RPMI7951 (cell line): ENCODE measurements at regions not wholly inside any gene's neighbourhood (a gene's known extent, or its start where the extent isn't known, plus 50 kb on each side); places are given as distances from the start of the nearest gene placed in this dataset.
"Not testable (repeated sequence)": the region's sequence is repeated elsewhere in the genome, so short reads cannot be mapped to it uniquely, and the experiment has no call there.

Experiments used
- DNase-seq: peaks from one replicate; pipeline ENCODE4 v3.0.0-alpha.2; 2012; ENCODE audit warnings: low read depth

DNA sequence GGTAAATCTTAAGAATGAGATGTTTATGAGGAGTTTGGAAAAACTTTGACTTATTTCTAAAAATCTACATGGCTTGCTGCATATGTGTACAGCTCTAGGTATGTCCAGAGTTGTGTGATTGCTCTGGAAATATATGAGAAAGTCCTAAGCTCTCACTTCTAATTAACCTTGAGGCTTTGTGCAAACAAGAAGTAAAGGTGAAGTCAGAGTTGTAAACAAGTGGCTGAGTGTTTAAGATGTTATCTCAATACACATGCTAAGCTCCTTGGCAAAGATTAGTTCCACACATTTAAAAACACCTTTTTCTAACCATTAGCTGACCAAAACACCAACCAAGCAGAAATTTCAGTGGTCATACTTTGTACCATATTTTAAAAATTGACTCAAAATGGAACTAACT, 684.2 kb downstream of the HTR1B start:
- no peak for DNase-seq

DNA sequence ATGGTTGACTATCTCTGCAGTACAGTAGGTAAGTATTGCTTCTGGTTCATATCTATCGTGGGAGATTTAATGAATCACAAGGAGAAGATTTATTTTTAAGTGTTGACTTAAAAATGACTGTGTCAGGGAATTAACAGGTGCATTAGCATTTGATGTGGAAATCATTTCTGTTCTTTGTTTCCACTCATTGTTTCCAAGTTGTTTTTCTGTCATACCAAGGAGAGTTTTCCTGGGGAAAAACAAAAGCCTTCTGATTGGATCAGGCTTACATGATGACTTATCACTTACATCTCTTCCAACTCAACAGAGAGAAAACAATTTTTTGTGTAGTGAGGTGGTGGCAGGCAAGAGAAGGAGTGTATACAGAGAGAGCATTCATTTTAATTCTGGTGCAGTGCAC, 686.4 kb downstream of the HTR1B start:
- no peak for DNase-seq

DNA sequence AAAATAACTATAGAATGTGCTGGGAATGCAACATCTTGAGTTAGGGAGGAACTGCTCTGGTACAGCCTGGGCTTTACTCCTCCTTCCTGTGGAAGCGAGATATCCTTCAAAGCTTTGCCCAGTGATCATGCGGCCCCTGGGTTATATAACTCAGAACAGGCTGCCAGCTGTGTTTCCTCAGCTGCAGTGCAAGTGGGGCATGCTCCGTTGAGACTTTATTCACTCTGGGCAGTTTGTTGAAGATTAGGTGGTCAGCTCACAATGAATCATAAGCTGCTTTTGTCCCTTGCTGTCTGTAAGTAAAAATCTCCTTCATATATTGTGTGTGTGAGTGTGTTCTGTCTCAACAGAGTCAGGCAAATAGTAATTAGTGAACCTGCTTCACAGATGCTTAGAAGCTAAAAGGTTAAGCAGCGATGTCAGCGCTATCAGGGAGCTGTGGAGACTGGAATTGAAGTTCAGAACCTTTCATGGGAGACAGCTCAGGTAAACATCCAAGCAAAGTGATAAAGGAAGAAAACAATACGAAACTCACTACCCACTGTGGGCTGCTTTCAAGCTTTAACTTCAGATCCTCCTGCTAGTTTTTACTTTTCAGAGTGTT, 688.4 kb downstream of the HTR1B start:
- DNase-seq: peak; percentile 14

DNA sequence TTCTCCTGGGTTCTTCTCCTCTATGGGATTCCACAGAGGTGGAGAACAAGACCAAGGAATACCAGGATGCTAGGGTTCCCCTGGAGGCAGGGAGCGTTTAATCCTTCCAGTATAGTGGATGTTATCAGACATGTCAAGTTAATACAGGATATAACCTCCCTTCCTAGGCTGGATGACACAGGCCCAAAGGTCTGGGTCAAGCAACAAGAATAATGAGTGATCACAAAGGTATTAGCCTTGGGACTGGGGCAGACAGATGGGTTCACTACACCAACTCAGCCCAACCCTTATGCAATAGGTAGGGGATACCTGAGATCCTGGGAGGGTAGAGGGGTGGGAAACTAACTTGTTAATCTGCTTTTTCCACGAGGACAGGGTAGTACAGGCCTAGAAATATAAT, 690.3 kb downstream of the HTR1B start:
- no peak for DNase-seq

GRCh38 chr6:76771059-76771634, 692.1 kb downstream of the HTR1B start:
- peak; percentile 28 for DNase-seq

- no peak for DNase-seq
Measured at GRCh38 chr6:76770281-76770680, 693.0 kb downstream of the HTR1B start.

DNA sequence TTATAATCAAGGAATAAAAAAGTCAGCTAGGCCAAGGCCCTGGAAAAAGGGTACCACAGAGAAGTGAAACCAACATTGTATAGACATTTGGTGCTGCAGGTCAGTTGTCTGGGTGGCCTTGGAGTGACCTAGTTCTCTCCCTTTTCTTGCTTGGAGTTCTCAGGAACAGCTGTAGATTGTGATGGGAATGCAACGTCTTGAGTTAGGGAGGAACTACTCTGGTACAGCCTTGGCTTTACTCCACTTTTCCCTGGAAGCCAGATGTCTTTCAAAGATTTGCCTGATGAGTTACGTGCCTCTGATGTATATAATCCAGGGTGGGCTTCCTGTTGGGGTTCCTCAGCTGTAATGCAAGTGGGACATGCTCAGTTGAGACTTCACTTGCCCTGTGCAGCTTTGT, 694.7 kb downstream of the HTR1B start:
- DNase-seq: no peak

GRCh38 chr6:76764057-76764456, 691.6 kb upstream of the IMPG1 start:
- no peak for DNase-seq

DNA sequence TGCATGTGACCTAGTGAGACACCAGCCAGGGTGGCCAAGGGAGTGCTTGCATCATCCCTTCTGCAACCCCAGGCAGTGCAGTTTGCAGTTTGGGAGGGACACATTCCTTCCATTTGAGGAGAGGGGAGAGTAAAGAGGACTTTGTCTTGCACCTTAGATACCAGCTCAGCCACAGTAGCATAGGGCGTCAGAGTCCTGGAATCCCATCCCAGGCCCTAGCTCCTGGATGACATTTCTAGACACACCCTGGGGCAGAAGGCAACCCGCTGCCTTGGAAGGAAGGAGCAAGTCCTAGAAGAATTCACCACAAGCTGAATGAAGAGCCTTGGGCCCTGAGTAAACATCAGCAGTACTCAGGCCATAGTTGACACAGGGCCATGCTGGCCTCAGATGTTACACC, 680.4 kb upstream of the IMPG1 start:
- no peak for DNase-seq

- DNase-seq: not testable (repeated sequence)
Measured at GRCh38 chr6:76745388-76745787, 672.9 kb upstream of the IMPG1 start.

DNA sequence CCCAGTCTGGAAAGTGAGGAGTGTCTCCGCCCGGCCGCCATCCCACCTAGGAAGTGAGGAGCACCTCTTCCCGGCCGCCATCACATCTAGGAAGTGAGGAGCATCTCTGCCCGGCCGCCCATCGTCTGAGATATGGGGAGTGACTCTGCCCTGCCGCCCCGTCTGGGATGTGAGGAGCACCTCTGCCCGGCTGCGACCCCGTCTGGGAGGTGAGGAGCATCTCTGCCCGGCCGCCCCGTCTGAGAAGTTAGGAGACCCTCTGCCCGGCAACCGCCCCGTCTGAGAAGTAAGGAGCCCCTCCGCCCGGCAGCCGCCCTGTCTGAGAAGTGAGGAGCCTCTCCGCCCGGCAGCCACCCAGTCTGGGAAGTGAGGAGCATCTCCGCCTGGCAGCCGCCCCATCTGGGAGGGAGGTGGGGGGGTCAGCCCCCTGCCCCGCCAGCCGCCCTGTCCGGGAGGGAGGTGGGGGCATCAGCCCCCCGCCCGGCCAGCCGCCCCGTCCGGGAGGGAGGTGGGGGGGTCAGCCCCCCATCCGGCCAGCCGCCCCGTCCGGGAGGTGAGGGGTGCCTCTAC, 671.8 kb upstream of the IMPG1 start:
- DNase-seq: not testable (repeated sequence)

GRCh38 chr6:76742919-76743318, 670.5 kb upstream of the IMPG1 start:
- peak; percentile 12 for DNase-seq

DNA sequence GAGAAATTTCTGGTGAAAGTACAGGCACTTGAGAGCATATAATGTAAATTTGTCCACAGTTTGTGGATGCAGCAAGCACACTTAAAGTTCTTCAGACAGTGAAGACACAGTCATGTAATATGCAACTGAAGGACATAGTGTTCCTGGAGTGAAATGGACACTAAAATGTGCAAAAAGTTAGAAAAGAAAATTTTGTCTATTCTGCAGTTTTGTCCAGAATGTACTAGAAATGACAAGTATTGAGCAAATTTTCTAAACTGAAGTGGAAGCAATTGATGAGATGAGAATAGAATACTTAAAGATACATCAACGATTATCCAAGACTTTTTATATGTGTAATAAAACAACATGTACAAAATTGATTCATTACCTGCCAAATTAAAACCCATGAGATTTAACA, 647.0 kb upstream of the IMPG1 start:
- no peak for DNase-seq

DNA sequence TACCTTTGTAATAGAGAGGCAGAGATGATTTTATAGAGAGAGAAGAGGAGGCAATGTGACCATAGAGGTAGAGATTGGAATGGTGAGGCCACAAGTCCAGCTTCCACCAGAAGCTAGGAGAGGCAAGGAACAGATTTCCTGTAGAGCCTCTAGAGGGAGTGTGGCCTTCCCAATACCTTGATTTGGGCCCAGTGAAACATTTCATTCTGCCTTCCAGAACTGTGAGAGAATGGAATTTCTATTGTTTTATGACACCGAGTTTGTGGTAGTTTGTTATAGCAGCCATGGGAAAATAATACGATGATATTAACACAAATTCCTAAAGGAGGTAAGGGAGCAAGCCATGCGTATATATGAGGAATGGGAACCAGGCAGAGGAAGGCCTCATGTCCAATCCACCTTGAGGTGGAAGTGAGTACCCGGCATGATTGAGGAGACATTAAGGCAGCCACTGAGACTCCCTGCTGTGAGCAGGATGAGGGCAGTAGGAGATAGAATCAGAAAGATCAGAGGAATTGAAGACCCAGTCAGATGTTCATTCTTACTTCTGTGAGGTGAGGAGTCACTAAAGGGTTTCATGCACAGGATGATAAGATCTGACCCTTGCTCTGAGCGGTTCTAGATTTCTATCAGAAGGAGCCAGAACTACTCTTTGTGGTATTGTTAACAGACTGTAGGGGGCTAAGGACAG, 636.3 kb upstream of the IMPG1 start:
- DNase-seq: peak; percentile 4

GRCh38 chr6:76707630-76708029, 635.2 kb upstream of the IMPG1 start:
- DNase-seq: no peak

GRCh38 chr6:76706631-76707030, 634.2 kb upstream of the IMPG1 start:
- DNase-seq: no peak

GRCh38 chr6:76706086-76706485, 633.6 kb upstream of the IMPG1 start:
- no peak for DNase-seq

DNA sequence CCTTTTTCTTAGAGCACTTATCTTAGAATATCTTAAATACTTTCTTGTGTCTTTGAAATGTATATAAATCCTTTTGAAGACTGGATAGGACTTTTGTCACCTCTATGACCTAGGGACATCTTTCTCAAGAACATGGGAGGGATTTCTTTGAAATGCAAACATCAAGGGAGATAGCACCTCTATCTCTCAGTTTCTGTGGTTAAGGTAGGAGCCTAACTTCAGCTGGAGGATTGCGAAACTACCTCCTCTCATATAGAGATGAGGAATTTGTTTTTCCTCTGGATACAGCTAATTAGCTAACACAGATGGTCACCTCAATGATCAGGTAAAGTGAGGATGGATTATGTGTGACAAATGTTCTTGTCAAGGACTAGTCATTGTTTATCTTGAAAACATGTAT, 631.3 kb upstream of the IMPG1 start:
- DNase-seq: no peak

GRCh38 chr6:76703285-76703684, 630.8 kb upstream of the IMPG1 start:
- no peak for DNase-seq

DNA sequence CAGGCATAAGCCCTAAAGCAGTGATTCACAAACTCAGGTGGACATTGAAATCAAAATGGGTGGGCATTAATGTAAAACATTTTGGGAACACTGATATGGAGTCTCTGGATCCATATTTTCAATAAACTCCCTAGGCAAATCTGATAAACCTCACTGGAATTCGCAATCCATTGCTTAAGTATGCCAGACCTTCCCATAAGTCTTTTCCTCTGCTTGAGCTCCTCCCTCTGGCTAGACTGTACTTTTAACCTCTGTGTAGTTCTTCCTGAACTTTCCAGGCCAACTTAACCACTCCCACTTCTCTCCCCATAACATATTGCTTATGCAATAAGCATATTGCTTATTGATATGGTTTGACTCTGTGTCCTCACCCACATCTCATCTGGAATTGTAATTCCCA, 629.7 kb upstream of the IMPG1 start:
- DNase-seq: no peak

GRCh38 chr6:76701610-76702009, 629.1 kb upstream of the IMPG1 start:
- no peak for DNase-seq

- peak; percentile 49 for DNase-seq
Measured at GRCh38 chr6:76697585-76697984, 625.1 kb upstream of the IMPG1 start.

DNA sequence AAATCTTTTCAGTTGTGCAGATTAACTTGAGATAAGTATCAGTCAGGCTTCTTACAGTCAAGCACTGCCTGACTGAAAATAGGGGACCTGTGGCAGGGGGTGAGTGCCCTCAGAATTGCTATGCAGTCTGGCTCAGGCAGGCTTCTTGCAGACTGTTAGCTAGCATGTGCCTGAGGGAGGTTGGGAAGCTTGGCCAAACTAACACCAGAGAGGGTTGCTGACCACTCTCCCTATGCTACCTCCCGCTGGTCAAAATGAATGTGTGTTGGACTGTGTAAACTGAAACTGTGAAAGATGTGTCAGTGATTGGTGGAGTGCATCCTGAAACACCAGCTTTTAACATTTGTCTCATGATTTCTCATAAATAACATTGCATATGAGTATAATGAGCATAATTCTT, 622.3 kb upstream of the IMPG1 start:
- DNase-seq: peak; percentile 9
